ENCODE measurements at regions not wholly inside any gene's neighbourhood (a gene's known extent, or its start where the extent isn't known, plus 50 kb on each side); places are given as distances from the start of the nearest gene placed in this dataset.

GRCh38 chr4:45368832-45369231, 642.5 kb upstream of the GNPDA2 start:
- Histone ChIP-seq H3K9me3 (no peaks in the 10 kb centered on the region), H3K36me3 (no peaks in the 10 kb centered on the region), H3K4me1 (no peaks in the 10 kb centered on the region), H3K27me3 (no peaks in the 10 kb centered on the region), H3K4me3 (ENCODE audit: low read depth, low read length) (no peak overlapping the region)
- no peak for DNase-seq
- no peak for TF ChIP-seq CTCF (IDR thresholded peaks at IDR 0.05; ENCODE audit: low read depth, low read length)

- Histone ChIP-seq H3K27me3 (no peaks in the 10 kb centered on the region), H3K4me1 (no peaks in the 10 kb centered on the region), H3K4me3 (ENCODE audit: low read depth, low read length) (no peak overlapping the region), H3K9me3 (no peaks in the 10 kb centered on the region), H3K36me3 (no peaks in the 10 kb centered on the region)
- no peak for TF ChIP-seq CTCF (IDR thresholded peaks at IDR 0.05; ENCODE audit: low read depth, low read length)
- DNase-seq = no peak
Measured at GRCh38 chr4:45363931-45364330, 637.6 kb upstream of the GNPDA2 start.

GRCh38 chr4:45358573-45359506, 632.5 kb upstream of the GNPDA2 start:
- H3K4me3 ChIP-seq (ENCODE audit: low read depth, low read length) = no peak overlapping the region
- no peak for TF ChIP-seq CTCF (IDR thresholded peaks at IDR 0.05; ENCODE audit: low read depth, low read length)
- no peaks in the 10 kb centered on the region for H3K4me1 ChIP-seq
- H3K27me3 ChIP-seq = no peaks in the 10 kb centered on the region
- H3K9me3 ChIP-seq = no peaks in the 10 kb centered on the region
- DNase-seq = no peak
- H3K36me3 ChIP-seq = no peaks in the 10 kb centered on the region

- Histone ChIP-seq H3K9me3 (no peaks in the 10 kb centered on the region), H3K4me3 (ENCODE audit: low read depth, low read length) (no peak overlapping the region), H3K27me3 (no peaks in the 10 kb centered on the region), H3K4me1 (peaks cover 6% of the 10 kb centered on the region), H3K36me3 (no peaks in the 10 kb centered on the region)
- no peak for DNase-seq
- TF ChIP-seq CTCF (IDR thresholded peaks at IDR 0.05; ENCODE audit: low read depth, low read length) = no peak
Measured at GRCh38 chr4:45353161-45353560, 626.8 kb upstream of the GNPDA2 start.

- H3K9me3 ChIP-seq = no peaks in the 10 kb centered on the region
- no peak for TF ChIP-seq CTCF (IDR thresholded peaks at IDR 0.05; ENCODE audit: low read depth, low read length)
- no peaks in the 10 kb centered on the region for H3K27me3 ChIP-seq
- peak overlapping the region; percentile 47 for H3K4me3 ChIP-seq (ENCODE audit: low read depth, low read length)
- no peaks in the 10 kb centered on the region for H3K36me3 ChIP-seq
- DNase-seq = no peak
- peaks cover 6% of the 10 kb centered on the region for H3K4me1 ChIP-seq
Measured at GRCh38 chr4:45350438-45350837, 624.1 kb upstream of the GNPDA2 start.

GRCh38 chr4:45349859-45350258, 623.5 kb upstream of the GNPDA2 start:
- H3K36me3 ChIP-seq = no peaks in the 10 kb centered on the region
- DNase-seq = no peak
- no peak for TF ChIP-seq CTCF (IDR thresholded peaks at IDR 0.05; ENCODE audit: low read depth, low read length)
- H3K4me3 ChIP-seq (ENCODE audit: low read depth, low read length) = peak overlapping the region; percentile 47
- peaks cover 7% of the 10 kb centered on the region for H3K4me1 ChIP-seq
- H3K9me3 ChIP-seq = no peaks in the 10 kb centered on the region
- H3K27me3 ChIP-seq = no peaks in the 10 kb centered on the region
